ENCODE measurements at regions not wholly inside any gene's neighbourhood (a gene's known extent, or its start where the extent isn't known, plus 50 kb on each side); places are given as distances from the start of the nearest gene placed in this dataset.

DNA sequence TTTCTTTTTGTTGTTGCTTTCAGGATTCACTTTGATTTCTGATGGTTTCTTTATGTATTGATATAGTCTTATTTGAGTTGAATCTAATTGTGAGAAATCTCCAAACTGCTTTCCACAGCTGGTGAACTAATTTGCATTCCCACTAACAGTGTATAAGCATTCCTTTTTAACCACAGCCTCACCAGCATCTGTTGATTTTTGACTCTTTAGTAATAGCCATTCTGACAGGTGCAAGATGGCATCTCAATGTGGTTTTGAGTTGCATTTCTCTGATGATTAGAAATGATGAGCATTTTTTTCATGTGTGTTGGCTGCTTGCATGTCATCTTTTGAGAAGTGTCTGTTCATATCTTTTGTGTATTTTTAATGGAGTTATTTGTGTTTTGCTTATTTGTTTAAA is 1023.1 kb downstream of the SH3BGRL start:
- TF ChIP-seq, protein P1, sequence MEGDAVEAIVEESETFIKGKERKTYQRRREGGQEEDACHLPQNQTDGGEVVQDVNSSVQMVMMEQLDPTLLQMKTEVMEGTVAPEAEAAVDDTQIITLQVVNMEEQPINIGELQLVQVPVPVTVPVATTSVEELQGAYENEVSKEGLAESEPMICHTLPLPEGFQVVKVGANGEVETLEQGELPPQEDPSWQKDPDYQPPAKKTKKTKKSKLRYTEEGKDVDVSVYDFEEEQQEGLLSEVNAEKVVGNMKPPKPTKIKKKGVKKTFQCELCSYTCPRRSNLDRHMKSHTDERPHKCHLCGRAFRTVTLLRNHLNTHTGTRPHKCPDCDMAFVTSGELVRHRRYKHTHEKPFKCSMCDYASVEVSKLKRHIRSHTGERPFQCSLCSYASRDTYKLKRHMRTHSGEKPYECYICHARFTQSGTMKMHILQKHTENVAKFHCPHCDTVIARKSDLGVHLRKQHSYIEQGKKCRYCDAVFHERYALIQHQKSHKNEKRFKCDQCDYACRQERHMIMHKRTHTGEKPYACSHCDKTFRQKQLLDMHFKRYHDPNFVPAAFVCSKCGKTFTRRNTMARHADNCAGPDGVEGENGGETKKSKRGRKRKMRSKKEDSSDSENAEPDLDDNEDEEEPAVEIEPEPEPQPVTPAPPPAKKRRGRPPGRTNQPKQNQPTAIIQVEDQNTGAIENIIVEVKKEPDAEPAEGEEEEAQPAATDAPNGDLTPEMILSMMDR (conservative IDR thresholded peaks at IDR 0.05) = no peak
- no peak for TF ChIP-seq ZFX (IDR thresholded peaks at IDR 0.05)

All from C4-2B (cell line).